B cell (primary cell): ENCODE measurements at regions not wholly inside any gene's neighbourhood (a gene's known extent, or its start where the extent isn't known, plus 50 kb on each side); places are given as distances from the start of the nearest gene placed in this dataset.
"Not testable (repeated sequence)": the region's sequence is repeated elsewhere in the genome, so short reads cannot be mapped to it uniquely, and the experiment has no call there.

Source experiments
- ATAC-seq: fragments of 200-7000 bp; cut with Tn5 transposase; one replicate; pipeline ENCODE4 v1.10.0; 2021; ENCODE audit warnings: low read depth, mild to moderate bottlenecking, moderate number of reproducible peaks, moderate library complexity
- CTCF ChIA-PET: fragments of 350-600 bp; sonication (Branson Sonifier 250); formaldehyde crosslinking; loops from one replicate; lab custom pipeline; 2021; ENCODE audit warnings: antibody characterized with exemption, inconsistent platforms; lab: Charles Lee
- POLR2A ChIA-PET: fragments of 350-600 bp; sonication (Branson Sonifier 250); formaldehyde crosslinking; loops from one replicate; lab custom pipeline; 2021; ENCODE audit warnings: antibody characterized with exemption; lab: Charles Lee
- DNase-seq: peaks from one replicate; pipeline ENCODE4 v3.0.0; 2013
- H2AFZ ChIP-seq: 2 replicates; pipeline ENCODE4 v1.6.1; 2012; ENCODE audit warnings: mild to moderate bottlenecking, low read depth, low read length; ENCODE audit not compliant: insufficient read depth, poor library complexity, severe bottlenecking
- H3K27ac ChIP-seq, 2 donors: 1 replicate in 1 of 2; 2 replicates in 1 of 2; pipeline ENCODE4 v1.5.1; 2012 to 2013; ENCODE audit warnings: low read length in 2 of 2, mild to moderate bottlenecking in 2 of 2, moderate library complexity in 1 of 2
- H3K27me3 ChIP-seq, 4 experiments: fragments of 200-600 bp in 1 of 4; sonication (generic) in 1 of 4; replicated peaks in 1 of 4; 1 replicate in 2 of 4; 2 replicates in 2 of 4; pipeline versions ENCODE4 v1.6.1 to v1.7.0; 2013 to 2016; ENCODE audit warnings: low read length in 3 of 4, mild to moderate bottlenecking in 2 of 4, mixed read lengths in 1 of 4, moderate library complexity in 1 of 4; ENCODE audit not compliant: insufficient read depth in 4 of 4, control insufficient read depth in 3 of 4; ENCODE audit errors: control extremely low read depth in 1 of 4
- H3K36me3 ChIP-seq, 2 experiments: replicated peaks in 1 of 2; 1 replicate in 1 of 2; 2 replicates in 1 of 2; pipeline versions ENCODE4 v1.6.1 to v1.7.1; 2013; ENCODE audit warnings: low read length in 1 of 2; ENCODE audit not compliant: insufficient read depth in 2 of 2, control insufficient read depth in 1 of 2; ENCODE audit errors: control extremely low read depth in 1 of 2, extremely low read depth in 1 of 2
- H3K4me1 ChIP-seq, 2 donors: fragments of 200-600 bp in 1 of 2; sonication (generic) in 1 of 2; 1 replicate in 1 of 2; 2 replicates in 1 of 2; pipeline versions ENCODE4 v1.5.1 to v1.6.1; 2013 to 2017; ENCODE audit warnings: low read length in 2 of 2; ENCODE audit not compliant: control insufficient read depth in 2 of 2, insufficient read depth in 2 of 2
- H3K4me2 ChIP-seq: replicated peaks from 2 replicates; pipeline ENCODE3; 2012; ENCODE audit warnings: mild to moderate bottlenecking, low read depth, low read length; ENCODE audit not compliant: poor library complexity, severe bottlenecking
- H3K4me3 ChIP-seq, 5 experiments: fragments of 200-600 bp in 1 of 5; sonication (generic) in 1 of 5; 1 replicate in 3 of 5; 2 replicates in 2 of 5; pipeline versions ENCODE4 v1.5.1 to v1.7.0; 2011 to 2016; ENCODE audit warnings: low read length in 4 of 5, mild to moderate bottlenecking in 4 of 5, low read depth in 2 of 5, control low read depth in 1 of 5, moderate library complexity in 1 of 5; ENCODE audit not compliant: insufficient read depth in 1 of 5; ENCODE audit errors: control extremely low read depth in 1 of 5, extremely low read depth in 1 of 5
- H3K79me2 ChIP-seq: fragments of 200-600 bp; sonication (generic); one replicate; pipeline ENCODE4 v1.6.0; 2016; ENCODE audit warnings: low read length; ENCODE audit not compliant: control insufficient read depth, insufficient read depth
- H3K9ac ChIP-seq: fragments of 200-600 bp; sonication (generic); 2 replicates; pipeline ENCODE4 v1.6.1; 2017; ENCODE audit warnings: mild to moderate bottlenecking, low read length, moderate library complexity
- H3K9me3 ChIP-seq, 3 donors: one replicate each; pipeline versions ENCODE4 v1.6.1 to v1.7.1; 2013; ENCODE audit warnings: low read length in 2 of 3; ENCODE audit not compliant: control insufficient read depth in 2 of 3, insufficient read depth in 1 of 3; ENCODE audit errors: control extremely low read depth in 1 of 3
- H4K20me1 ChIP-seq: 2 replicates; pipeline ENCODE4 v1.6.0; 2012; ENCODE audit warnings: mild to moderate bottlenecking, low read length; ENCODE audit not compliant: insufficient read depth, control insufficient read depth, poor library complexity, severe bottlenecking
- H3K27ac Mint-ChIP-seq: one replicate; pipeline ENCODE4 v1.8.0; 2021; ENCODE audit warnings: mixed read lengths
- H3K27me3 Mint-ChIP-seq: one replicate; pipeline ENCODE4 v1.8.0; 2021; ENCODE audit warnings: mixed read lengths
- H3K4me1 Mint-ChIP-seq: one replicate; pipeline ENCODE4 v1.8.0; 2021; ENCODE audit warnings: mixed read lengths
- H3K4me3 Mint-ChIP-seq: one replicate; pipeline ENCODE4 v1.8.0; 2021; ENCODE audit warnings: mixed read lengths
- H3K9me3 Mint-ChIP-seq: one replicate; pipeline ENCODE4 v1.8.0; 2022; ENCODE audit warnings: mixed read lengths; ENCODE audit not compliant: insufficient read depth
- CTCF ChIP-seq: fragments of 200-600 bp; IDR thresholded peaks from one replicate; pipeline ENCODE4 v1.8.0; 2022; ENCODE audit warnings: antibody characterized with exemption, mild to moderate bottlenecking
- EZH2 ChIP-seq: IDR thresholded peaks from 2 replicates; pipeline ENCODE4 v1.6.1; 2012; ENCODE audit warnings: borderline replicate concordance, low read depth, mild to moderate bottlenecking, moderate library complexity, low read length; ENCODE audit not compliant: insufficient read depth, poor library complexity, severe bottlenecking
- WGBS: methylation state at CpG from one replicate; pipeline ENCODE4 v1.1.5; 2013; ENCODE audit warnings: missing lambda C conversion rate; ENCODE audit not compliant: insufficient coverage; 5-methylcytosine and 5-hydroxymethylcytosine counted together
- intact Hi-C: fragments of 100-400 bp; cut with micrococcal nuclease; formaldehyde crosslinking; loops from one replicate; pipeline ENCODE4 v1.10.0; 2022

GRCh38 chr11:13550761-13551160, 55.0 kb upstream of the PTH start:
- Mint-ChIP-seq H3K27me3 (no peaks in the 10 kb centered on the region), H3K4me3 (no peak overlapping the region), H3K9me3 (peaks cover 7% of the 10 kb centered on the region), H3K4me1 (no peaks in the 10 kb centered on the region), H3K27ac (no peak overlapping the region)
- Histone ChIP-seq H3K36me3 (no peaks in the 10 kb centered on the region), H4K20me1 (no peaks in the 10 kb centered on the region), H3K27me3 (no peaks in the 10 kb centered on the region), H3K9ac (no peak overlapping the region), H3K79me2 (no peaks in the 10 kb centered on the region), H2AFZ (no peak overlapping the region), H3K27ac (no peak overlapping the region), H3K4me1 (no peaks in the 10 kb centered on the region), H3K4me2 (no peak overlapping the region), H3K4me3 (no peak overlapping the region), H3K9me3 (peaks cover 0 to 21% (median 12%) of the 10 kb centered on the region in 3 donors)
- DNase-seq (no peak), ATAC-seq (no peak)
- ChIA-PET CTCF (no interaction called here), POLR2A (no interaction called here)
- intact Hi-C loops: no loop called here
- WGBS: no CpG with 5 or more reads among the region's 1 CpG
- TF ChIP-seq CTCF (no peak), EZH2 (no peak)

- 100% methylated on average over 2 of the region's 2 CpGs for WGBS
- H2AFZ ChIP-seq, H3K9ac ChIP-seq, H3K4me1 Mint-ChIP-seq, H3K79me2 ChIP-seq, H3K4me3 ChIP-seq, H3K4me1 ChIP-seq, H3K36me3 ChIP-seq, H3K4me3 Mint-ChIP-seq, H3K27ac Mint-ChIP-seq, POLR2A ChIA-PET, H3K27me3 Mint-ChIP-seq, H3K4me2 ChIP-seq, H4K20me1 ChIP-seq, DNase-seq, intact Hi-C loops, H3K27me3 ChIP-seq, H3K27ac ChIP-seq, ATAC-seq, CTCF ChIA-PET: not testable (repeated sequence)
- peaks cover 0 to 25% (median 12%) of the 10 kb centered on the region in 3 donors for H3K9me3 ChIP-seq
- H3K9me3 Mint-ChIP-seq: peaks cover 19% of the 10 kb centered on the region
Observed at GRCh38 chr11:13546092-13546491, 50.3 kb upstream of the PTH start.
